GM18499 (cell line): ENCODE measurements at regions not wholly inside any gene's neighbourhood (a gene's known extent, or its start where the extent isn't known, plus 50 kb on each side); places are given as distances from the start of the nearest gene placed in this dataset.
"Not testable (repeated sequence)": the region's sequence is repeated elsewhere in the genome, so short reads cannot be mapped to it uniquely, and the experiment has no call there.

ENCODE experiments used
- ATAC-seq: cut with Tn5 transposase; IDR thresholded peaks from one replicate; pipeline ENCODE4 v1.9.1; 2021; ENCODE audit warnings: moderate number of reproducible peaks; ENCODE audit not compliant: insufficient read depth, unreplicated experiment

DNA sequence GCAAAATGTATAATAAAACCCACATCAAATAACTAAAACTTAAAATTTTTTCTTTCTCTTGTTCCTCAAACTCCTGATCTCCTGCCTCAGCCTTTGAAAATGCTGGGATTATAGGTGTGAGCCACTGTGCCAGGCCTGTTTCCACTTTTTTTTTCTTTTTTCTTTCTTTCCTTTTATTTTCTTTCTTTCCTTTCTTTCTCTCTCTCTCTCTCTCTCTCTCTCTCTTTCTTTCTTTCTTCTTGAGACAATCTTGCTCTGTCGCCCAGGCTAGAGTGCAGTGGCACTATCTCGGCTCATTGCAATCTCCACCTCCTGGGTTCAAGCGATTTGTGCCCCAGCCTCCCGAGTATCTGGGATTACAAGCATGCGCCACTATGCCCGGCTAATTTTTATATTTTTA, 164.6 kb downstream of the OR2B2 start:
- no peak for ATAC-seq

DNA sequence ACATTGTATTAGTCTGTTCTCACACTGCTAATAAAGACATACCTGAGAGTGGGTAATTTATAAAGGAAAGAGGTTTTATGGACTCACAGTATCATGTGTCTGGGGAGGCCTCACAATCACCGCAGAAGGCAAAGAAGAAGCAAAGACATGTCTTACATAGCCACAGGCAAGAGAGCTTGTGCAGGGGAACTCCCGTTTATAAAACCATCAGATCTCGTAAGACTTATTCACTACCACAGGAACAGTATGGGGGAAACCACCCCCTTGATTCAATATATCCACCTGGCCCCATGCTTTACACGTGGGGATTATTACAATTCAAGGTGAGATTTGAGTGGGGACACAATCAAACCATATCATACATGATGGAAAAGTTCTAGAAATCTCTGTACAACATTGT, 165.3 kb downstream of the OR2B2 start:
- ATAC-seq = not testable (repeated sequence)

DNA sequence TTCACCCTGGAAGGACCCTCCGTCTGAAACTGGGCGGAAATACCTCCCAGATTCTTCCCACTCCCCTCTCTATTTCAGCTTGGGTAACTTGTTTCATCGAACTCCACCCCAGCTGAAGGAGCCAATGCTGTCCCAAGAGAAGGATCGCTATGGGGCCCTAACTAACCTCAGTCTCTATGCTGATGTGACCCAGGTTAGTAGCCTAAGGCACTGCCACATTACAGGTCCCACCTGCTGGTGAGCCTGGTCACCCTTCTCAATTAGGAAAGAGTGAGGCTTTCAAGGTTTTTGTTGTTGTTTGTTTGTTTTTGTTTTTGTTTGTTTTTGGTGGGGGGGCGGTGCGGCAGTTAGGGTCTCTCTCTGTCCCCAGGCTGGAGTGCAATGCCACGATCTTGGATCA, 168.4 kb downstream of the OR2B2 start:
- ATAC-seq = no peak

DNA sequence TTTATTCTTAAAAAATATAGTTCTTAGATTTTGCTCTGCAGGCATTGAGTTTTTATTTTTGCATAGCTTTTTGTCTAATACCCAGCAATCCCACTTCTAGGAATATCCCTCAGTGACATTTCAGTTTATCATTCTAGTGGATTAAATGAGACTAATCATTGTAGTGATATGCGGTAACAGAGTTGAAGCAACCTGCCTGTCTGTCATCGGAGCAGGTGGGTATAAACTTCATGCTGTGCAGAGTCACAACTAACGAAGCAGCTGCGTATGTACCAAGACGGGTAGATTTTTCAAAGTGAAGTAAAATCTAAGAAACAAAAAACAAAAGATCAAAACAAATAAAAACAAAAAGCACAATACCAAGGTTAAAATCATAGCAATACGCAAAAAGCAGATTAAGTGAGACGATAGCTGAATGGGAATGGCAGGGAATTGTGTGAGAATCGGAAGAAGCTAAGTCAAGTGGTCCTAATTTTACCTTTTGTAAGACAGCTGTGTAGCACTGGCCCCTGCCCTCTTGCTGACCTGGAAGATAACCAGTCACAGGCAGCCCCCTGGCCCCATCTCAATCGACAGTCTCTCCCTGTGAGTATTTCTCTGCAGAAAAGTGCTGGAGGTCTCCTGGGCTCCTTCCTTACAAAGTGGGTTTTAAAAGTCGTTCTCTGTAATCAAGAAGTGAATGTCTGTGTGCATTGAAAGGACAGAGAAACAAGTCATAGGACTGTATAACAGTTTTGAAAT, 169.2 kb downstream of the OR2B2 start:
- ATAC-seq = no peak

DNA sequence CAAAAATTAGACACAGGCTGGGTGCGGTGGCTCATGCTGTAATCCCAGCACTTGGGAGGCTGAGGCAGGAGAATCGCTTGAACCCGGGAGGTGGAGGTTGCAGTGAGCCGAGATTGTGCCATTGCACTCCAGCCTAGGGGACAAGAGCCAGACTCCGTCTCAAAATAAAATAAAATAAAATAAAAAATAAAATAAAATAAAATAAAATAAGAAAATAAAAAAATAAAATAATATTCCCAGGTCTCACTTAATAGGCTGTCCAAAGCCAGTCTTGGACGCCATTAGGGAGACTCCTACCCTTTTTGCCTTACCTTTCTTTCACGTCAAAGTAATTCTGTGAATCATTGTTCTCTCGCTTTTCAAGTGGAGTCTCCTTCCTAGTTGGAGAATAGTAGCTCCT, 172.3 kb downstream of the OR2B2 start:
- not testable (repeated sequence) for ATAC-seq

DNA sequence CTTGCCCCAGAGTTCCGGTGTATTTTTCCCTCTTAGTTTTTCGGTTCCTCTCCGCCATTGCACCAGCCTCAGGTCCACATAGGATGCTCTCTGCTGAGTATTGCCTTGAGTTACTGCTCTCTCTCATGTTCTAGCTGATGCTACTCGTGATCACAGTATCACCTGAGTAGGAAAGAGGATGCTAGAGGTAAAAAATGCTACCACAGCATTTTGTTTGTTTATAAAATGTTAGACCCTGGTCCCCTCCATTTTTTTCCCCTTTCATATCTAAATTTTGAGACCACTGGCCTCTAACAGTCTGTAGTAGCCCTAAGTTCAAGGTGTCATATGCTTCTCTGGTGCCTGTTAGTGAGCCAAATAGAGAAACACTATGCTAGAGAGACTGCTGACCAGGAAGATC, 175.5 kb downstream of the OR2B2 start:
- no peak for ATAC-seq

DNA sequence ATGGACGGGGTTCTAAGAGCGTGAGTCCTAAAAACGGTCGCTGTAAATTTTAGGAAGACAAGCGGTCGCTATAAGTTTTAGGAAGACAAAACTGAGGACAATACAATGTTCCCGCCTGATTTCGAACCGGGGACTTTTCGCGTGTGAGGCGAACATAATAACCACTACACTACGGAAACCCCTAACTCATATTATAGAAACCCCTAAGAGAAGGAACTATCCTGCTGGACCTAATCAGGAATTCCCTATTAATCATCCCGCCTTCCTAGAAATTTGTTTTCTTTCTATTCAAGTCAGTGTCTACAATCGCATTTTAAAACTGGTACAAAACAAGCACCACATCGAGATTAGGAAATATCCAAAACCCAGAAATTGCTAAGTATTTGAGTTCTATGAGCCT, 183.8 kb downstream of the OR2B2 start:
- ATAC-seq = no peak

DNA sequence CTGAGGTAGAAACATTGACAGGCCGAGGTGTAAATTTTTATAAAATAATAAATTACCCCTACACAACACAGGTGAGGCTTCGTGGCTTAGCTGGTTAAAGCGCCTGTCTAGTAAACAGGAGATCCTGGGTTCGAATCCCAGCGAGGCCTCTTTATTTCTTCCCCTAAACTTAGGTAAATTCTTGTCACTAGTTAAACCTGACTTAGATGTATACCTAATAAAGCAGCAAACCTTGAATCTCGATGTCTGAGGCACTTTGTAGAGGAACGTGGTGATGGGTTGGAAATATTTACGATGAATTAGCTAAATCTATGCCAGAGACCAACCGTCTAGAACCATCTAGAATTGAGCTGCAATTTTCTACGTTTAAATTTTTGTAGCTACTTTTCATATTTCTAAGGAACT, 185.6 kb downstream of the OR2B2 start:
- ATAC-seq = no peak

DNA sequence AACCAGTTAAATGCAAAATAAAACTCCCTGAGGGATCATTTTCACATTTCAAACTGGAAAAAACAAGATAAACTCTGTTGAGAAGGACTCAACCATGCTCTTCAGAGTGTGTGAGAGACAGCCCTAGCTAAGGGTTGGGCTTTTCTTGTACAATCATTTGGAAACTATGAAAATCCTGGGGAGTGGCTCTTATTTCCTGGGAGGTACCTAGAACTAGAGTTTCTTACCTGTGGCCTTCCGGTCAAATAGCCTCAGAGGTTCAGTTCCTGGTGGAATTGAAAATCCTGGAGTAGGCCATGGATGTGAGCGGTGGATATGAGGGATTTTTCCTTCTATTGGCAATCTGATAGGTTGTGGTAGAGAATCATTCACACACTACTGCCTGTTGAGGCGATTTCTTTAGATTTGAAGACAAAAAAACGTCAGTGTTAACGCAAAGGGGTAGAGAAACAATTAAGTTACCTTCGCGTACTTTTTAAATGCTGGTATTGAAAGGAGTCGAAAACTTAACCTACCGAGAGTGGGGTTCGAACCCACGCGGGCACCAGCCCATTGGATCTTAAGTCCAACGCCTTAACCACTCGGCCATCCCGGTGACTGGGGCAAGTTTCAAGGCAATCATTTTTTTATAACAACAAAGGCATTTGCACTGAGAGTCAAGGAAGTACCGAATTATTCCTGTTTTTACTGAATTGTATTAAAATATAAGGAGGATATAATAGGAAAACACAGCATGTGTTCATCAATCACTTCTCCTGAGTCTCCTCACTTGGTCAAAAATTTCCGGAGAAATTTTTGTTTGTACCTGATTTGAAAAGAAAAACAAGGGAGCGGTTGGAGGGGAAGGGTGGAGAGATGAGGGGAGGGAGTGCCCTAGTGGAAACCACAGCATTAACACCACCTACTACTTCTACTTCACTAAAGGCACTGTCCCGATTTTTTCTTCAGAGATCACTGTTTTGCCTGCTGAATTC, 191.3 kb downstream of the OR2B2 start:
- no peak for ATAC-seq

DNA sequence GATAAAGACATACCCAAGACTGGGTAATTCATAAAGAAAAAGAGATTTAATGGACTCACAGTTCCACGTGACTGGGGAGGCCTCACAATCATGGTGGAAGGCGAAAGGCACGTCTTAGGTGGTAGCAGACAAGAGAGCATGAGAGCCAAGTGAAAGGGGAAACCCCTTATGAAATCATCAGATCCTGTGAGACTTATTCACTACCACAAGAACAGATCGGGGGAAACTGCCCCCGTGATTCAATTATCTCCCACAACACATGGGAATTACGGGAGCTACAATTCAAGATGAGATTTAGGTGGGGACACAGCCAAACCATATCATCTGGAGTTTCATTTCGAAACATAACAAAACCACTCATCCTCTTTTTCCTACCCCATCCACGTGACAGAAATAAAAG, 193.2 kb downstream of the OR2B2 start:
- not testable (repeated sequence) for ATAC-seq

DNA sequence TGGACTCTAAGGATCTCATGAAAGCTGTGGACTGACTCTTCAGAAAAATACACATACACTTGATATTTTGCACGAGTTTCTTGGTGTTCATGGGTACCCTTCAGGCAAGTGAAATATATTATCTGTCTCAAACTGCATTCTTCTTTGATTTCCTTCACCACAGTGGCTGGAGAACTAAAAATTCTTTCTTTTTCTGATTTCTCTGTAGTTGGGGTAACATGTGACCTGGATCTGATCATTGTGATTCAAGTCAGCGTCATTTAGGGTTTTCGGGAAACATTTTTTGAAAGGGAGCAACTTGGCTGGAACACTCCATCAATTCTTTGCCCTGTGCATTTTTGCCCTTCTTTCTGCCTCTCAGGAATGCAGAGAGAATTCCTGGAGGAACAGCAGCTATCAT, 205.8 kb downstream of the OR2B2 start:
- no peak for ATAC-seq

DNA sequence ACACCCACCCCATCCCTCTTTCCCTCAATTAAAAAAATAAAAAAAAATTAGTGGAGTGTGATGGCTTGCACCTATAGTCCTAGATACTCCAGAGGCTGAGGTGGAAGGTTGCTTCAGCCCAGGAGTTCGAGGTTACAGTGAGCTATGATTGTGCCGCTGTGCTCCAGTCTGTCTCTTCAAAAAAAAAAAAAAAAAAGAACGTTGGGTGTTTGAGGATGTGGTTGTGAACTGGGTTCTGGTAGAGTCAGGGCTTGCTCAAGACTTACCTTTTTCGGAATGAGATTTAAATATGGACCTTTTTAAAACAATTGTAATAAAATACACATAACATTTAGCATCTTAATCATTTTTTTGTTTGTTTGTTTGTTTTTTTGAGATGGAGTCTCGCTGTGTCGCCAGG, 211.9 kb downstream of the OR2B2 start:
- no peak for ATAC-seq

DNA sequence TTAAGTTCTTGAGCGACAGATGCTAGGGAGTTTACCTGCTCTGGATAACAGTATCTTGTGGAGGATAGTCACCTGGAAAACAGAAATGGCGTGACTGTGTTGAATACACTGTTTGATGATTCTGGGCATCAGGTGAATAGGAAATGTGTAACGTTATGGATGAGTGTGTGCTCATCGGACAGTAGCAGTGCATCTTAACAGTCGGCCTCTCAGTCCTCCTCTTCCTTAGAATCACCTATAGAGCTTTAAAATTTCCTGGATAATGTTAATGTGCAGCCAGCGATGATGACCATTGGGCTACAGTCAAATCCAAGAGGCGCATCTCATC, 217.7 kb downstream of the OR2B2 start:
- no peak for ATAC-seq

DNA sequence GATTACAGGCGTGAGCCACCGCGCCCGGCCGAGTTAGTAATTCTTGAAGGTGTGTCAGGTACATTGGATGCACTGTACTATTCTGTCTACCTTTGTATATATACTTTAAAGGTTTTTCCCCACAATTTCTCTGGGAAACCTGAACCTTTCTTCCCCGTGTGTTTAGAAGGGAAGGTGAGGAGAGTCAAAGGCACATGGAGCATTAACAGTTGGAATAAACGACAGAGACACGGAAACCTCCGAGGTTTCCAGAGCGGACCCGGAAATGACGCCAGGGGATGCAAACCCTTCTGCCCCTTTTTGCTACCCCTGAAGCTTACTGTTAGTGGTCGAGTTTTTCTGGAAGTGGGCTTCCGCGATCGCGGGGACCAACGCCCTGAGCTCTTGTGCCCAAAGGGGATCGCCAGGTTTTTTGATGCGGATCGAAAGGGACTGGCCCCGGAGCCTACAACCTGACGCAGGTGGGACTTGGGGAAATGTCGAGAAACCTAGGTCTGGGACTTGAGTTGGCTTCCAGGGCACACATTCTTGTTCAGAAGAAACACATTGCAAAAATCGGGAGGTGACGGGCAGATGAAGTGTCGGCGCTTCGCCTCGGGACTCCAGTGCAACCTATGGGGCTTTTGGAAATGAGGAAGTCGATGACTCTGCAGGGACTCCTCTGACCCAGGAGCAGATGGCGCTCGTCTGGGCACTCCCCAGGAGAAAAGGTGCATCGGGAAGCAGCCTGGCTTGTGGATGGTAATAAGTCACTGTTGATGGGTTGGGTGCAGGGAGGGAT, 218.2 kb downstream of the OR2B2 start:
- no peak for ATAC-seq

DNA sequence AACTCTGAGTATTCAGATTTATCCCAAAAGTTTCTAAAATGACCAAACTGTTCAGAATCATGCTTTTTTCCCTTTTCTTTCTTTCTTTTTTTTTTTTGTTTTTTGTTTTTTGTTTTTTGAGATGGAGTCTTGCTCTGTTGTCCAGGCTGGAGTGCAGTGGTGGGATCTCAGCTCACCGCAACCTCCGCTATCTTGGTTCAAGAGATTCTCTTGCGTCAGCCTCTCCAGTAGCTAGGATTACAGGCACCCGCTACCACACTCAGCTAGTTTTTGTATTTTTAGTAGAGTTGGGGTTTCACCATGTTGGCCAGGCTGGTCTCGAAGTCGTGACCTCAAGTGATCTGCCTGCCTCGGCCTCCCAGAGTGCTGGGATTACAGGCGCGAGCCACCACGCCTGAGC, 219.2 kb upstream of the ZNF184 start:
- not testable (repeated sequence) for ATAC-seq

DNA sequence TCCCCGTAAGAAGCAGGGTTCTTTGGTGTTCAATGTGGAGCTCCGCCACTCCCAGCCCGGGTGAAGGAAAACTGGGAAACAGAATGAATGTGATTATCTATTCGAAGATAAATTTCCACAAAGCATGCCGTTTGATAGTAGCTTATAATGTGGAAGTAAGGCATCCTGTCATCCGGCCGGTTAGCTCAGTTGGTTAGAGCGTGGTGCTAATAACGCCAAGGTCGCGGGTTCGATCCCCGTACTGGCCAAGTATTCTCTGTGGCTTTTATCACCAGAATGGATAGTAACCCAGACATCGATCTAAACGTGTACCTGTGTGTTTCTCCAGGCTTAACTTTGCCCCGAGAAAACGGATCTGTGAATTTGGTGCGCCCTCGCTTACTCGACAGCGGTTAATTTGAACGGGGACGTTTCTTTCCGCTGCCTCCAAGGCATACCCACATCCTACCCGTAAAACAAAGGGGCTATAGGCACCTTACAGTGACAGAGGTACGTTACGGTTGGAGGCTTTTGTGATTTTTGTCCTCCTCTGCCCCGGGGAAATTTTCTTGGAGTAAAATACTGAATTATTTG, 215.2 kb upstream of the ZNF184 start:
- ATAC-seq = peak; percentile 43

DNA sequence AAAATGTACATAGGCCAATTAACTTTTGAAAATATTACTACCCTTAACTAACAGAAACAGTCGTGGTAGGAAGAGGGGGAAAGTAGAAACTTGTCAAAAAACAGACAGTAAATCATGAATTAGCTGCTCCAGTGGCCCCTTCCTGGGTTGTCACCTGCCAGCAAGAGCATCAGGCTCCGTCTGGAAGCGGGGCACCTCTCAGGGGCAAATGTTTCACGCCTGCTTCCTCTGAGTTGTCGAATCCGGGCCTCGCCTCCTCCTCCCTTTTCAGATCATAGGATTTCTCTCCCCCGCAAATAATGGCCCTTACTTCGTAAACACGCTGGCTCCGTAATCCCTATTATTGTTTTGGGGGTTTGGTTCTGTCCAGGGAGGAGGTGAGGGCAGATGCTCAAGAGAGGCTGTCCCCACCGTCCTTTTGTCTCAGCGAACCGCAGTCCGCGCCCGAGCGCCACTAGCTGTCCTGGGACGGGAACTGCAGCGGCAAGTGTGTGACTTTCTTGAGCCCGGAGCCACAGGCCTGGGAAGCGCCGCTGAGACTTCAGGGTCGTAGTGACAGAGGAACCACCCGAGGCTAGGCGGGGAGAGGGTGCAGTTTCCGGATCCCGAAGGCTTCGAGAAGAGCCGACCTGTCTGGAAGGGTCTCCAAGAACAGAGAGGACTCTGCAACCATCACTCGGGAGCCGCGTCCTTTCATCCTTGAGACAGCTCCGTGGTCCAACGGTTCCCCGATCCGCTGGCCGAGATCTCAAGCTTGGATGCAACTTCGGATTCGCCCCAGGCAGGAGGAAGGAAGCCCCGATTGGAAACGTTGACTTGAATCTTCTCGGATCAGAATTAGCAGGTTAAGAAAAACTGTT, 214.5 kb upstream of the ZNF184 start:
- ATAC-seq = no peak

DNA sequence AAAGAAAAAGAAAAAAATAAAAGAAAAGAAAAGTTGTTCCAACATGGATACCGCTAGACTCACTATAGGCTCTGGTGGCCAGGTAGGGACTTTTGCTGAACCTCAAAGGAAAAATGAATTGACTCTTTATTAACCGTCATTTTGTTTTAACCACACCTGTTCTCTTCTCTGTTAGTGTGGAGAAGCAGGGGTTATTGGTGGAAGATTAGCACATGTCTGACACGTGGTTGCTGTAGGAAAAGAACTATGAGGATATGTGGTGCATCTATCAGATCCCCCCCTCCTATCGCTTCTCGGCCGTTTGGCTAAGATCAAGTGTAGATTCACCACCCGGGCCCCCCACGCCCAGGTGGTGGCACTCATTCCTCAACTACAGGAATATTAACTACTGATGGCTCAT, 212.4 kb upstream of the ZNF184 start:
- ATAC-seq = no peak
